ENCODE measurements at regions not wholly inside any gene's neighbourhood (a gene's known extent, or its start where the extent isn't known, plus 50 kb on each side); places are given as distances from the start of the nearest gene placed in this dataset.

DNA sequence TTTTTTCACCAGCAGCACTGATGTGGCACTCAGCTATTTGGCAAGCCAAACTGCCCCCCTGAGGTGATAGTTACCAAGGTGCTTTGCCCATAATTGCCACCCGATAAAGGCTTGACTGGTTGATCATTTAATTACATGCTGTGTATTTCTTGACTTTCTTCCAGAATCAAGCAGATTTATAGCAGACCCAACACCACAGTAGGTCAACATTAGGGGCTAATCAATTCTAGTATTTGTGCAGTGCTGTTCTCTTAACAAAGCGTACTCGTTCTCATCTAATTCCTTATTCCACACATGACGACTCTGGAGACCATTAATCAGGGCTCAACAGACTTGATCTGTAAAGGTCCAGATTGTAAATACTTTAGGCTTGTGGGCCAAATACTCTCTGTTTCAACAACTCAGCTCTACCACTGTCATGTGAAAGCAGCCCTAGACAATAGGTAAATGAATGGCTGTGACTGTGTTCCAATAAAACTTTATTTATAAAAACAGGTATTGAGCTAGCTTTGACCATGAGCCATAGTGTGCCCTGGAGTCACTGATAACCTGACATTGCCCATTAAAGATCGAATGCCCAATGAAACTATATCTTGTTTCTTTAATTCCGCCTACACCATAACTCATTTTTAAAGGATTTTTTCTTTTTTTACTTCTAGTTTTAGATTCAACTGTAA lies 119.1 kb upstream of the TMC3 start:
- TF ChIP-seq CTCF (IDR thresholded peaks at IDR 0.05; ENCODE audit: low read depth, low read length): no peak
- Histone ChIP-seq H3K36me3 (no peaks in the 10 kb centered on the region), H3K4me3 (no peak overlapping the region), H3K27me3 (no peaks in the 10 kb centered on the region), H3K4me1 (ENCODE audit: low read depth) (no peaks in the 10 kb centered on the region), H3K27ac (no peak overlapping the region), H3K9me3 (ENCODE audit: low read depth) (no peaks in the 10 kb centered on the region)
- no peak for DNase-seq (ENCODE audit: low read depth in 1 of 2, low spot score in 1 of 2)

- TF ChIP-seq CTCF (IDR thresholded peaks at IDR 0.05; ENCODE audit: low read depth, low read length): no peak
- Histone ChIP-seq H3K4me3 (no peak overlapping the region), H3K4me1 (ENCODE audit: low read depth) (no peaks in the 10 kb centered on the region), H3K27me3 (no peaks in the 10 kb centered on the region), H3K27ac (no peak overlapping the region), H3K36me3 (no peaks in the 10 kb centered on the region), H3K9me3 (ENCODE audit: low read depth) (no peaks in the 10 kb centered on the region)
- DNase-seq (ENCODE audit: low read depth in 1 of 2, low spot score in 1 of 2): peak in 1 of 2 donors; percentile 75
Observed at GRCh38 chr15:81492331-81492968, 118.4 kb upstream of the TMC3 start.

GRCh38 chr15:81491414-81492096 lies 117.5 kb upstream of the TMC3 start:
- no peak for DNase-seq (ENCODE audit: low read depth in 1 of 2, low spot score in 1 of 2)
- no peaks in the 10 kb centered on the region for H3K36me3 ChIP-seq

DNA sequence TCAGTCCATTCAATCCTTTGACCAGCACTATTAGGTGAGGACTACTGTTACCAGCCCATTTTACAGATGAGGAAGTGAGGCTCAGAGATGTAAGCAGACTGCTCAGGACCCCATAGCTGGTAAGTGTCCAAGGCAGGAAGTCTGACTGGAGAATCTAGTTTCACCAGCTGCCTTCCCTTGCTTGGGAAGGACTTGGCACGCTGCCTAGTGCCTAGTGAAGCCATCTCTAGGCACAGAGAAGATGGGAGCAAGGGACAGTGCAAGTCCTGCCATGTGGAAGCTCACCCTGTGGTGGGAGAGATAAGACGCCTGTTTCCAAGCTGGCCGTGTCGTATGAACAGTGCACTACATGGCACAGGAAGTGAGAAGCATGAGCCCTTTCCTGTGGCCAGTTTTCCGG lies 111.8 kb upstream of the TMC3 start:
- H3K9me3 ChIP-seq (ENCODE audit: low read depth): no peaks in the 10 kb centered on the region
- DNase-seq (ENCODE audit: low read depth in 1 of 2, low spot score in 1 of 2): no peak
- no peak for TF ChIP-seq CTCF (IDR thresholded peaks at IDR 0.05; ENCODE audit: low read depth, low read length)
- no peaks in the 10 kb centered on the region for H3K27me3 ChIP-seq
- no peaks in the 10 kb centered on the region for H3K36me3 ChIP-seq
- H3K27ac ChIP-seq: no peak overlapping the region
- H3K4me3 ChIP-seq: no peak overlapping the region
- H3K4me1 ChIP-seq (ENCODE audit: low read depth): no peaks in the 10 kb centered on the region

More at GRCh38 chr15:81491414-81492096, 117.5 kb upstream of the TMC3 start:
- no peak for TF ChIP-seq CTCF (IDR thresholded peaks at IDR 0.05; ENCODE audit: low read depth, low read length)
- Histone ChIP-seq H3K27ac (no peak overlapping the region), H3K4me1 (ENCODE audit: low read depth) (no peaks in the 10 kb centered on the region), H3K9me3 (ENCODE audit: low read depth) (no peaks in the 10 kb centered on the region), H3K4me3 (no peak overlapping the region), H3K27me3 (no peaks in the 10 kb centered on the region)

DNA sequence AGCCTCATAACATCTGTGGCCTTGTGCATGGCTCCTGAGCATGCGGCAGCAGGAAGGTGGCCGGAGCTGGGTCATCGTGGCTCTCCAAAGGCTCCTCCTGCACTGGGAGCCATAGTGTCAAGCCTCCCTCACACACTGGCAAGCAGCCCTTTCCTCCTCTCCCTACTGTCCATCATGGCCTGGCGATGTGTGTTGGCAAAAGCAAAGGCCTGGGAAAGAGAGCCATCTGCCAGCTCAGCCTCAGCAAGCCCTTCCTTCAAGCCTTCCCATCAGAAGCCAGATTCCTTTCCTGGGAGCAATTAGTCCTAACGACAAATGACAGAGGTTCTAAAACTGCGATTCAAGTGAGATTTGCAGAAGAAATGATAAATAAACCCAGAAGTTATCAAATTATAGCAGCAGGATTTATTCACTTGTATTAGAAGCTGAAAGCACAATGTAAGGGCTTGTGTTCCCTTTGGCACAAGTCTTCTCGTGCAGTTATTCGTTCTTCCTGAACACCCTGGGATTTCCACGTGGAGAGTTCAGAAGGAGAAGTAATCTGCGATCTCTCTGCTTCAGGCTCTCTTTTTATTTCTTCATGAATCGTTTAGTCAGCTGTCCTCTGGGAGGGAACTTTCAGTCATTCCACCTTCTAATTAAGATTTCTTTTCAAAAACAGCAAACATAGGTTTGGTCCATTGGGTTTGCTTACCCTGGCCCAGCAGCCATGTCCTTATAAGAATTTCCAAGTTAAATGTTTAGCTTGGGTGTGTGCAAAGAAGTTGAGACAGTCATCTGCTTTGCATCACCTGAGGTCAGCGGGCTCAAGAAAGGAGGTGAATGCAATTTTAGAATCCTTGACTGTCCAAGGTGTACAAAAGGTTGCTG lies 110.3 kb upstream of the TMC3 start:
- Histone ChIP-seq H3K27ac (no peak overlapping the region), H3K36me3 (no peaks in the 10 kb centered on the region), H3K4me3 (no peak overlapping the region), H3K4me1 (ENCODE audit: low read depth) (no peaks in the 10 kb centered on the region), H3K27me3 (no peaks in the 10 kb centered on the region), H3K9me3 (ENCODE audit: low read depth) (no peaks in the 10 kb centered on the region)
- DNase-seq (ENCODE audit: low read depth in 1 of 2, low spot score in 1 of 2): no peak
- no peak for TF ChIP-seq CTCF (IDR thresholded peaks at IDR 0.05; ENCODE audit: low read depth, low read length)

Data from cardiac muscle cell (in vitro differentiated cells and primary cell).